Osteoblast (primary cell): ENCODE measurements at regions not wholly inside any gene's neighbourhood (a gene's known extent, or its start where the extent isn't known, plus 50 kb on each side); places are given as distances from the start of the nearest gene placed in this dataset.

ENCODE experiments used
- DNase-seq: peaks from one replicate; pipeline ENCODE4 v3.0.0; 2011; ENCODE audit warnings: low spot score, mixed read lengths; ENCODE audit not compliant: insufficient read length; ENCODE audit errors: missing footprints
- H2AFZ ChIP-seq: 2 replicates; pipeline ENCODE4 v1.6.0; 2011; ENCODE audit warnings: mild to moderate bottlenecking, low read length
- H3K27ac ChIP-seq: 2 replicates; pipeline ENCODE4 v1.5.1; 2011; ENCODE audit warnings: mild to moderate bottlenecking, low read depth, low read length, moderate library complexity
- H3K27me3 ChIP-seq: 2 replicates; pipeline ENCODE4 v1.6.0; 2012; ENCODE audit warnings: mild to moderate bottlenecking, control low read depth, inconsistent platforms, low read length, moderate library complexity; ENCODE audit not compliant: insufficient read depth
- H3K36me3 ChIP-seq: 2 replicates; pipeline ENCODE4 v1.5.1; 2011; ENCODE audit warnings: mild to moderate bottlenecking, low read length, control low read depth, moderate library complexity; ENCODE audit not compliant: insufficient read depth
- H3K4me1 ChIP-seq: 2 replicates; pipeline ENCODE4 v1.5.1; 2011; ENCODE audit warnings: mild to moderate bottlenecking, low read length, control low read depth, moderate library complexity; ENCODE audit not compliant: insufficient read depth
- H3K4me2 ChIP-seq: 2 replicates; pipeline ENCODE4 v1.6.0; 2011; ENCODE audit warnings: mild to moderate bottlenecking, low read length; ENCODE audit not compliant: insufficient read depth
- H3K4me3 ChIP-seq: fragments of 200-600 bp; sonication (generic); 3 replicates; pipeline ENCODE4 v1.5.1; 2012; ENCODE audit warnings: mild to moderate bottlenecking, low read length, inconsistent platforms; ENCODE audit not compliant: insufficient read depth
- H3K79me2 ChIP-seq: 2 replicates; pipeline ENCODE4 v1.6.0; 2012; ENCODE audit warnings: mild to moderate bottlenecking, low read length, control low read depth, inconsistent platforms; ENCODE audit not compliant: insufficient read depth
- H3K9me3 ChIP-seq: 2 replicates; pipeline ENCODE4 v1.5.1; 2011; ENCODE audit warnings: low read depth, low read length, control low read depth
- H4K20me1 ChIP-seq: 2 replicates; pipeline ENCODE4 v1.6.0; 2012; ENCODE audit warnings: mild to moderate bottlenecking, low read length, control low read depth; ENCODE audit not compliant: insufficient read depth
- TF ChIP-seq, protein P1 (sequence below): IDR thresholded peaks from 2 replicates; pipeline ENCODE4 v1.5.1; 2011; ENCODE audit warnings: mild to moderate bottlenecking, low read depth, low read length, moderate library complexity; ENCODE audit errors: extremely low read depth

DNA sequence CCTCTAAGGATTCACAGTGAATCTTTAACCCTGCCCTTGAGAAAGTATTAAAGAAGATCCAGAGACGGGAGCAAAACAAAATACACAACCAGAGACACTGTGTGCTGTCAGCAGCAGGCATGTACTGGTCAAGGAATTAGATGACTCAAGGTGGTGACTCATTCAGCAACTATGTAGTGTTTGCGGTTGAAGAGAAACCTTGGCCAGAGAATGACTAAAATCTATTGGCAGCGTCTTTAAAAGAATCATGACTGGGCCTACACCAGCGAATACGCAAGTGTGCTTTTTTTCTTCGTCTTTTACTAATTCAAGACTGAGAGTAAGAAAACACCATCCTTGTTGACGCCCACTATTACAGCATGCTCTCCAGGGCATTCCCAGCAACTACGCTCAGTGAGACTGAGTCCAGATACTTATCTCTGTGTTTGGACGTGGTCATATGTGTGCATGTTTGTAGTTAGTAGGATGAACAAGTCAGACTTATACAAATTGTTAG is 72.4 kb upstream of the BACH2 start:
- H3K4me3 ChIP-seq: peak overlapping the region; percentile 38

DNA sequence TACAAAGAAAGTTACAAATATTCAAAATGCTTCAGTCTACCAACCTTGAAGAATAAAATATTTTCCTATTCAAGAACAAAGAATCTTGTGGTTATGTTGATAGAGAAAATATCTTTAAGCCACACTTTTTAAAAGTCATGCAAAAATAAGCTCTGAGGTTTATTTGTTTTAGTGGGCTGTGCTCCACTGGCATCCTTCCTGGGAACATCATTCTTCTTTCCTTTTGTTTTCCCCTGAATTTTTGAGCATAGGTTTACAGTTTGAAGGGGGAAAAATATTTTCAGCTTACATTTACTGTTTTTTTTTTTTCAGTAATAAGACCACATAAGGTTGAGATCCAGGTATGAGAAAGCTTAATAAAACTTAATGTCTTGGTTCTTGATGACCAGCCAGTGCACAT is 72.0 kb upstream of the BACH2 start:
- Histone ChIP-seq H3K4me3 (peak overlapping the region; percentile 38), H3K4me2 (peak overlapping the region; percentile 79), H3K79me2 (no peaks in the 10 kb centered on the region), H3K36me3 (no peaks in the 10 kb centered on the region), H3K27ac (peak overlapping the region; percentile 98), H4K20me1 (no peaks in the 10 kb centered on the region), H3K27me3 (no peaks in the 10 kb centered on the region), H3K4me1 (peaks cover 16% of the 10 kb centered on the region), H3K9me3 (no peaks in the 10 kb centered on the region), H2AFZ (no peak overlapping the region)
- TF ChIP-seq, protein P1, sequence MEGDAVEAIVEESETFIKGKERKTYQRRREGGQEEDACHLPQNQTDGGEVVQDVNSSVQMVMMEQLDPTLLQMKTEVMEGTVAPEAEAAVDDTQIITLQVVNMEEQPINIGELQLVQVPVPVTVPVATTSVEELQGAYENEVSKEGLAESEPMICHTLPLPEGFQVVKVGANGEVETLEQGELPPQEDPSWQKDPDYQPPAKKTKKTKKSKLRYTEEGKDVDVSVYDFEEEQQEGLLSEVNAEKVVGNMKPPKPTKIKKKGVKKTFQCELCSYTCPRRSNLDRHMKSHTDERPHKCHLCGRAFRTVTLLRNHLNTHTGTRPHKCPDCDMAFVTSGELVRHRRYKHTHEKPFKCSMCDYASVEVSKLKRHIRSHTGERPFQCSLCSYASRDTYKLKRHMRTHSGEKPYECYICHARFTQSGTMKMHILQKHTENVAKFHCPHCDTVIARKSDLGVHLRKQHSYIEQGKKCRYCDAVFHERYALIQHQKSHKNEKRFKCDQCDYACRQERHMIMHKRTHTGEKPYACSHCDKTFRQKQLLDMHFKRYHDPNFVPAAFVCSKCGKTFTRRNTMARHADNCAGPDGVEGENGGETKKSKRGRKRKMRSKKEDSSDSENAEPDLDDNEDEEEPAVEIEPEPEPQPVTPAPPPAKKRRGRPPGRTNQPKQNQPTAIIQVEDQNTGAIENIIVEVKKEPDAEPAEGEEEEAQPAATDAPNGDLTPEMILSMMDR: no peak
- DNase-seq: no peak

More for the DNA sequence above, 72.4 kb upstream of the BACH2 start:
- Histone ChIP-seq H3K9me3 (no peaks in the 10 kb centered on the region), H3K4me1 (peaks cover 16% of the 10 kb centered on the region), H4K20me1 (no peaks in the 10 kb centered on the region), H3K27ac (peak overlapping the region; percentile 98), H3K36me3 (no peaks in the 10 kb centered on the region), H3K79me2 (no peaks in the 10 kb centered on the region), H2AFZ (no peak overlapping the region), H3K4me2 (peak overlapping the region; percentile 79), H3K27me3 (no peaks in the 10 kb centered on the region)
- DNase-seq: peak; percentile 85
- TF ChIP-seq, protein P1: no peak

DNA sequence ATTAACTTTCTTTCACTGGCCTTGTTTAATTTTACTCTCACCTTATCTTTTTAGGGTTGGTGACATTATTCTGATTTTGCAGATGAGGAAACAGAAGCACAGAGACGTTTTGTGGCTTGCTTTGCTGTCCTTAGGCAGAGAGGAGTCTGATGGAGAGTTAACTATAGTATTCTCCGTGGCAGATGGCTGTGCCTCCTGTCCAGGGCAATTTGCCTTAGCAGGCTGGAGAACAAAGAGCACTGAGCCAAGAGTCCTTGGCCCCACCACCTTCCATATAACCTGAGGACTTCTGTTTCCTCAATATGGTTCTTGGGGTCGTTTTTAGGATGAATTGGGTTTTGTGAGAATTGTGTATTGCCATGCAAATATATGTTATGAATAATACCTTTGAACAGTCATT is 71.4 kb upstream of the BACH2 start:
- TF ChIP-seq, protein P1: no peak
- no peak for DNase-seq
- Histone ChIP-seq H3K4me3 (no peak overlapping the region), H3K79me2 (no peaks in the 10 kb centered on the region), H3K4me2 (peak overlapping the region; percentile 79), H2AFZ (no peak overlapping the region), H3K27me3 (no peaks in the 10 kb centered on the region), H3K4me1 (peaks cover 16% of the 10 kb centered on the region), H4K20me1 (no peaks in the 10 kb centered on the region), H3K9me3 (no peaks in the 10 kb centered on the region), H3K27ac (peak overlapping the region; percentile 98), H3K36me3 (no peaks in the 10 kb centered on the region)

DNA sequence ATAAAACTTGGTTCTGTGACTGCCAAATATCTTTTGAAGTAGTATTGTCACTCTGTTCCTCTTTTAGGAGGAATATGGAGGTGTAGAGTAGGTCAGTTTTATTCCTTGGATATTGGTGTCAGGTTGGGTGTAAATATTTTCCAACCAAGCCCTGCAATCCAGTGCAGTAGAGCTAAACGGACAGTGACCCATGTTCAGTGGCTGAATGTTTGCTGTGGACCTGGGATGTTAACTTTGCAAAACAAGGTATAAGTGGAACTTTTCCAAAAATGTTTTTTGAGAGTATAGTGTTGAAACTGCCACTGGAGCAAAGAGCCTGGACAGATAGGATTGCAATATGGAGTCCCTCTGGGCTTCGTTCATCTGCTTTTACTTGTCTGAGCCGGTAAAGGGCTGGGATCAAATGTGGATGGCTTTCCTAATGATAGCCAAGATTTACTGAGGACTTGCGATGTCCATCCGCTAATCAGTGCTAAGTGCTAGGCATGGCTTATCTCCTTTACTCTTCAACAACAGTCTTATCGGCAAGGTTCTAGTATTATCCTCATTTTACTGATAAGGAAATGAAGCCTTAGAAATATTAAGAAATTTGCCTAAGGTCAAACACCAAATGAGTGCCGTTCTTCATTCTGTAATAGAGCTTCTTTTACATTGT is 69.0 kb upstream of the BACH2 start:
- Histone ChIP-seq H3K4me2 (no peak overlapping the region), H3K79me2 (no peaks in the 10 kb centered on the region), H4K20me1 (no peaks in the 10 kb centered on the region), H3K9me3 (no peaks in the 10 kb centered on the region), H3K4me3 (no peak overlapping the region), H3K27me3 (no peaks in the 10 kb centered on the region), H3K27ac (no peak overlapping the region), H3K4me1 (peaks cover 22% of the 10 kb centered on the region), H2AFZ (no peak overlapping the region), H3K36me3 (no peaks in the 10 kb centered on the region)
- TF ChIP-seq, protein P1: no peak
- DNase-seq: no peak
